Mammary epithelial cell (primary cell): ENCODE measurements at regions not wholly inside any gene's neighbourhood (a gene's known extent, or its start where the extent isn't known, plus 50 kb on each side); places are given as distances from the start of the nearest gene placed in this dataset.

ENCODE experiments used
- CTCF ChIP-seq, 2 donors: IDR thresholded peaks in 1 of 2; conservative IDR thresholded peaks in 1 of 2; 2 replicates each; pipeline ENCODE4 v1.5.1; 2011 to 2012; ENCODE audit warnings: inconsistent platforms in 2 of 2, low read length in 2 of 2, mild to moderate bottlenecking in 2 of 2, control low read depth in 1 of 2, low read depth in 1 of 2; ENCODE audit not compliant: insufficient read depth in 1 of 2; ENCODE audit errors: extremely low read depth in 1 of 2
- EZH2 ChIP-seq: IDR thresholded peaks from 2 replicates; pipeline ENCODE4 v1.6.1; 2012; ENCODE audit warnings: low read length, inconsistent platforms, borderline replicate concordance

GRCh38 chr7:50869108-50869725, 86.5 kb upstream of the GRB10 start:
- TF ChIP-seq CTCF (conservative IDR thresholded peaks at IDR 0.05 in 1 of 2, IDR thresholded peaks at IDR 0.05 in 1 of 2; ENCODE audit: extremely low read depth in 1 of 2, insufficient read depth in 1 of 2, low read depth in 1 of 2, low read length in 2 of 2) (no peak), EZH2 (no peak)
